ENCODE measurements at regions not wholly inside any gene's neighbourhood (a gene's known extent, or its start where the extent isn't known, plus 50 kb on each side); places are given as distances from the start of the nearest gene placed in this dataset.

DNA sequence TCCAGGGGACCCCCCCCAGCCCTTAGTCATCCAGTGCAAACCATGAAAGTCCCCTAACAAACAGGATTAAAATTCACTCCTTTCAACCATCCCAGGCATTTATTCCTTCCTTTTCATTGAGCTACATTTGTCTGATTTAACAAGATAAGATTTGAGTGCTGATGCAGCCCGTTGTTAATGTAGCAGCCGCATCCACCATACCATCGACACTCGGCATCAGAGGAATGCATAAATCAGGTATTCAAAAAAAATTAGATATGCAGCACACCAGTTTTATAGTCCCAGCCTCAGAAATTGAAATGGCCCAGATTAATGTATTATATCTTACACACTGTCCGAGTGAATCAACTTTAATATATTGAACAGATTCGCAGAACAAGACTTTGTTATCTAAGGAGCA, 676.5 kb upstream of the FANCL start:
- no peak for DNase-seq

DNA sequence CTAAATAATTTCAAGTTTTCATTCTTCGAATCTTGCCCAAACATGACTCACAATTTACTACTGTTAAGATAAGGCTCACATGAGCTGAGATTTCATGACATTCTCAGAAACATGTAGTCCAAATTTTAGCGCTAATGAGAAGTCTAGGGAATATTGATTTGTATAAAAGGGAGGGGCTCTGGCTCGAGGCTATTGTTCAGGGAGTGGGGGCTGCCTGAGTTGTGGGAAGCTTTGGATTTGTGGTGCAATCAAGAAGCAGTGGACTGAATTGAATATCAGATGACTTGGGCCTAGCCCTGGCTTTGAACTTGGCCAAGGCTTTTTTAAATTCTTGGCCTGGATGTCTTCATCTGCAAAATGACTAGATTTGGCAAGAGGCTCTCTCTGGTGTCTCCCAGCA, 674.9 kb upstream of the FANCL start:
- DNase-seq = no peak

DNA sequence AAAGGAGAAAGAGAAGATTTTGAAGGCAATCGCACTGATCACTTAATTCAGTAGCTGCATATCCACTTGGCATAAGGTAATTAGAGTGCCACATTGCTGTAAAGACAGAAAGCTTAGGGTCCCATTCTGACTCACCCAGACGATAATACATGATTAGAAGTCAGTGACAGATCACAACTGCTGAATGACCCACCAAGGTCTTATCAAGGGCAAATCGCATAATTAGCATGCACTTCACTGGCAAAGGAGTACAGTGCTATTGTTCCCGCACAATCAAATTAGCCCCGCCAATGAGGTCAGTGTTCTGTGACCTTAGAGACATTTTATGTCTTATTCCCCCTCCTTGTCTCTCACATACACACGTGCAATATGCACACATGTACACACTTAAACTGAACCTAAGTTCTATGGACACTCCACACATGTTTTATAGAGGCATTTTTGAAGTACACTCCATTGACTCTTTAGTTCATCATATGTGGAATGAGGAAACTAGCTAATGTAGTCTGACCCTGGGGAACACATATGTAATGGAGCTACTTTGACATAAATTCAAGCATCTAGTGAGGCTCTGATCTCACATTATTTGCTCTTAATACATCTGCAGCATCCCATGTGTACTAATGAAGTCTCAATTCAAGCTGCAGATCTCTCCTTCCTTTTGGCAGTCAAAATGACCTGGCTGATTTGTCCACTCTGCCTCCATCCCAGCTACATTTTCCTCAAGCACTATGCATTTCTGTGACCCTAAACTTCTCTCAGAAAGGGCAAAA, 673.8 kb upstream of the FANCL start:
- DNase-seq = no peak

DNA sequence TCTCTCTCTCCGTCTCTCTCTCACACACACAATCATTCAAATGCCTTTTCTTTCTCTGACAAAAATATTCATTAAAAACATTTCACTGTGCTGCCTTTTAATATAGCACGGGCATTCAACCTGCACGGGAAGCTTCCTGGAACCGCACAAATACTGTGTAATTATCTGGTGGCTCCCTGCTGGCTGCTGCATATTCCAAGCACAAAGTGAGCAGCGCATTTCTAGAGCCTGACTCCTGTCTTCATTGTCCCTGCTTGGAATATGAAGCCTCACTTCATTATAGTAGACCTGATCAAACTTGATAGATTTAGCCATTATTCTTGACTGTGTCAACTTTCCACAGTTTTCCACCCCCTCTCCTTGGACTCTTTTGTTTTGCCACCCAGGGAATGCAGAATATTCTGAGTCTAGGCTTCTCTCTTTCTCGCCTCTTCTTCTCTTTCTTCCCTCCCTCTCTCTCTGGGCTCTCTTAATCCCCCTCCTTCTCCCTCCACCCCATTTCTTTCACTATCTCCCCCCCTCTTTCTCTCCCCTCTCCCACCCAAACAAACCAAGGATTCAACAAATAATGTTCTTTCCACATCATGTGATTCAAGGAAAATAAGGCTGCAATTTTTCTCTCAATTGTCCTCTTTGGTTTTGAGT, 672.1 kb upstream of the FANCL start:
- DNase-seq = no peak

DNA sequence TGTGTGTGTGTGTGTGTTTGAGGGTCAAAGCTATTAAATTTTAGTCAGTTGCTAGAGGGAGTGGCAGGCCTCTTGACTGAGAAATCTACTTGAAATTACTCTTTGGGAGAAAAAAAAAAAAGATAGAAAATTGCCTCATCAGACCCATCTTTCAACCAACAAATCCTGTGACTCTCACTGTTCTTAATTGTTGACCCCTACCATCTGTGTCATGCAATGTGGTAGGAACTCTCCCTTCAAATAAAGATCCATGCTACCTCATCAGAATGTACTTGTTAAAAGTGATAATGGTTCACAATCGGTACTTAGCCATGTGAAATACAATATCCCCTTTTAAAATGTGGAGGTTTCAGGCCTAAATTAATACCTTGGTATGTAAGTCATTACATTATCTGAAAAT, 670.8 kb upstream of the FANCL start:
- no peak for DNase-seq

DNA sequence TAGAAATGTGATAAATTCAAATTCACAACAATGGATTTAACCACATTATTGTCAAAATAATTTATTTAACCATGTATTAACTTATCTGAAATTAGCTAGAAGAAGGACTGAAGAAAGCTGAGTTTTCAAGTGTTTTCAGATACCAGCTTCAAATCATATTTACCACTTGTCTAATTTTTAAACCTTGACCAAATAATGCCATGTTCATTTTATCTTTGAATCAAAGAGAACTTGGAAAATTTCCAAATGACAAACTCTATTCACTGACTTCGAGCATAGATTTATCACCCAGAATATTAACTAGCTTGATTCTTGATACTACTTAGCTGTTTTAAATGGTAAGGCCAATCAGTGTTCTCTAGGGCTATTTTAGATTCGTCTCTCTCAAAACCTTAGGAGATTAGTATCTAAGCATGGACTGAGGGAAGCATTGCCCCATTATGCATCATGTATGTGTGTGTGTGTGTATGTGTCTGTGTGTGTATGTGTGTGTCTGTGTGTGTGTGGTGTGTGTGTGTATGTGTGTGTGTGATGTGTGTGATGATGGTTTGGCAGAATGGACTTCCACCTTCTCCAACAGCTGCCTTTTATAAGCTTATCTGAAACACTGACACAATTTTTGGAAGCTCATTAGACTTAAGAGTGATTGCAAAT, 667.5 kb upstream of the FANCL start:
- no peak for DNase-seq

DNA sequence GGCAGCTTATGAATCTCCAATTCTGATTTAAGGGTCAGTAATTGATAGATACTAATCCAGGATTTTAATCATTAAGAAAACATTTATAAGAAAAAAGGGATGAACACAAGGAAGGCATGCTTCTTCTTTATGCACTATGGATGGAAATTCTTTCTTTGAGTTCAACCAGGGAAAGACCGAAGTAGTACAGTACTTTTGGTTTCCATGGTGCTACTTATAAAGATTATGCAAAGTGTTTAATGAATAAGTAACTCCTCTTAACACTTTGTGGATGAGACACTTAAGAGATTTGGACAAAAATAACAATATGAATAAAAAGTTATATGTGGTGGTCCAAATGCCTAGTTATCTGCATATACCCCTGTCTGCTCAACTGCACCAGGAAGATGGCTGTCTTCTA, 666.5 kb upstream of the FANCL start:
- DNase-seq = no peak

DNA sequence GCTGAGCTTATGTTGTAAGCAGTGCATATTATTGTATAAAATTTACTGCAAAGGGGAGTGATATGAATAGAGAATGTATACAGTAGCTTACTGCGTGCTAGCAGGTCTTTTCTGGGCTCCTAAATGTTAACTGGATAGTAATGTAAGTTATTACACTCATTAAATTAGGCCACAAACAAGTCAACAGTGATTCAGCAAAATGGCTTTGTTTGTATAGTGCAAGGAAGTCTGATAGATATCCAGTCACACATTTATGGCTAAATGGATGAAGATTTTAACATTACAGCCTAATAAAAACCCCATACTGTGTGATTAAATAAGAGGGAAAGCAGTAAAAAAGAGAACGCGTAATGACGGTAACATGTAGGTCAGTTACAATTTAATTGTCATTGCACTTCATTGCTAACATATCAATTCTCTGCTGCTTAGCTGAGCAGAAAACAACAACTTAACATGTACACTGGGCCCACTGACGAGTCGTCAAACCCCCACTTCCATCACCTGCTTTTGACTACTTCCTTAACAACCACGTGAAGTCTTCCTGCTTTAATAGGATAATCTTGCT, 665.0 kb upstream of the FANCL start:
- DNase-seq = no peak

DNA sequence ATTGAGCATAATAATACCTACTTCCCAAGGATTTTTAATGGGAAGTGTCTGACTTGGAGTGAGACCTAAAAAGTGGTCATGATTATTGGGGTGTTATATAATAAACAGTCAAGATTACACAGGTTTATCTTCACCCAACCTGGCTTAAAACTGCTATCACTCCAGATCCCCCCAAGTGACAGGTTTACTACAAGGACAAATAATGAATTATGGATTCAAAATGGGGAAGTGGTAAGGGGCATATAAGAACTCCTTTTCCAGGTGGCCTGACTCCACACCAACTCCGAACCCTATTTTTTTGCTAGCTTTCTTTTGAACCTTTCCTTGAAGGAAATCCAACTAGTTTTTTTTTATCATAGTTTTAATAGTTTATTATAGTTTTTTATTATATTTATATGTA, 663.0 kb upstream of the FANCL start:
- DNase-seq = no peak

DNA sequence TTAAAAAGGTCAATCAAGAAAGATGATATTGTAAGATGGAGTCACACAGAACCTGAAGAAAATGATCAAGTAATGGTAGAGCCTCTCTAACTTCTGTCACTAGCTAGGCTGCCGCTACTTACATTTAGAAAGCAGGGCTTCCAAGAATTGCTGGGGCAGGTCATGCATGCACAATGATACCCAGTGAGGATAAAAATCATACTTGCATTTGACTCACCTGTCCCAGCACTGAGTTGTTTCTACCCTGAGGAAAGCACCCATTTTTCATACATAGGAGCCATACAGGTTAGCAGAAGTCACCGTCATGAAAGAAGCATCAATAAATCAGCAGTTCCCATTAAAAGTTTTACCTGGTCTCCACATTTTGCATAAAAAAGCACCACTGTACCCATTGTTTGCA, 662.3 kb upstream of the FANCL start:
- no peak for DNase-seq

DNA sequence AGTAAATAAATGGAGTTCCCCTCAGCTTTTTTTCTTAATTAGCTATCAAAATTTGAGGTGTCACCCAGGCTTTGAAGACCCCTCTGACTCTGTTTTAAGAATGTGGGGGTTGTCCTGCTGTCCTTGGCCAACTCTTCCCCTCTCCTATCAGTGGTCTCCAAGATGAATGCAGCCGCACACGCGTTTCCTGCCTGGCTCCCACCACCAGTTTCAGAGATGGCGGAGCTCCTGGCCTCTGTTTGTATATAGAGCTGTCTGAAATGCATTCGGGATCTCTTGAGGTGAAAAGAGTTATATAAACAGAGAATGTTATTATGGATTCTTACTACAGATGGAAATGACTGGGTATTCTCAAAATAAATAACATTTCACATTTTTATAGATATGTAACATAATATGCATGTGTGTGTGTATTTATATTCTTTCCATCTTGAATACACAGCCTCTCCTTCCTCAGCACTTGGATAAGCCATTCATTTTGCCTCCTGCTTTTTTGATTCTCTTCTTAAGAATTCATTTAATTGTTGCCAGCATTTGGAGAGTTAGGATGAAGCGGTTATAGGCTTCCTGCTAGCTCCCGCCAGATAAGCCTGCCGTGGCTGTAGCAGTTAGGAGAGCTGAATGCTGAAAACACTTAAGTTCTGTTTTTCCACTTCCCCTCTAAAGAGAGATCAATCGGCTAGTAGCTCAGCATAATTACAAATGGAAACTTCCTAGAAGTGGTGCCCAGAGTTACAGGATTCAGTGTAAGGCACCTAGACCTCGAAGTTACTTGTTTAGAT, 659.3 kb upstream of the FANCL start:
- no peak for DNase-seq

DNA sequence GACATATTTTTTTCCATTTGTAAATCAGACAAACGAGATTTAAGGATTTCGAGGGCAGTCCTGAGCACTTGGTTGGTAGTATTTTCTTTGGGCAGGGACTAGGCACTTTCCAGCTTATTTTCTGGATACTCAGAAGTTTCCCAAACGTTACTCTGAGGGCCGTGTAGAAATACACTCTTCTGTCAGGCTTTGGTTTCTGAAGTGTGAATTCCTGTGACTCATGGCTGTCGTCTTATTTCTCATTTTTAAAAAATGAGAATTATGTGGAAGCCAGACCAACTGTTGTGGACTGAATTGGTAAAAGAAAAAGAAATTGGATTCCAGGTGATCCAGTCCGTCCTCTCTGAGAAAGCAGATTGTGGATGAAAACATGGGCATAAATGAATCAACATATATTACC, 658.6 kb upstream of the FANCL start:
- DNase-seq = no peak

DNA sequence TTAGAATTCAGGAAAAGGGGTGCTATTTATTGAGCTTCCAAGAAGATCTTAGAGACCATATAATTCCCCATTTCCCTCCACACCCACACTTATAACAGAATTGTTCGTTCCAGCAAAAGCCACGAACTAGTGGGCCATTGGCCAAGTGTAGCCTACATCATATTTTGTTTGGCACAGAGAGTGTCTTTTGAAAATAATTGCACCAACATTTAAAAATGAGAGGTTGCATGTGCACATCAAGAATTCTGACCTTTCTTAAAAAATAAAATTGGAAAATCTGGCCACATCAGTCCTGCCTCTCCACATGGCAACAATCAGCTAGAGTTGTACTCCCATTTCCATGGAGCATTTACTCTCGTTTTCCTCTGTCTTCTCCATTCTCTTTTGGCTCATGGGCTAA, 655.5 kb upstream of the FANCL start:
- DNase-seq = no peak

DNA sequence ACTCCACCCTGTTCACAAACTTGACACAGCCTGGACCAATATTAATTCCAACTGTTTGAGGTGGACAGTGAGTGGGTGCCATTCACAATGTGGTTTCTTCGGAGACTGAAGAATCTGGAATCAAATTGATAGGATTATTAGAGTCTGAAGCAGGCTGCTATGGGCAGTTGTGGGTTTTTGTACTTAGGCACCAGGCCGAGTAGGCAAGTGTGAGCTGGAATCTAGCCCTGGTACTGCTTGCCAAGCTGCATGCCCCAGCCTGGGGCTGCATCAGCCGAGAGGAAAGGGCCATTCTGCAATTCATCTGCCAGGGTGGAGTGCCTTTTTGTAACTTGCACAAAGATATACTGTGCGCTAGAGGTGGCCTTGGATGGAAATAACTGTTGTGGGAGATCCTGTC, 654.7 kb upstream of the FANCL start:
- DNase-seq = no peak

DNA sequence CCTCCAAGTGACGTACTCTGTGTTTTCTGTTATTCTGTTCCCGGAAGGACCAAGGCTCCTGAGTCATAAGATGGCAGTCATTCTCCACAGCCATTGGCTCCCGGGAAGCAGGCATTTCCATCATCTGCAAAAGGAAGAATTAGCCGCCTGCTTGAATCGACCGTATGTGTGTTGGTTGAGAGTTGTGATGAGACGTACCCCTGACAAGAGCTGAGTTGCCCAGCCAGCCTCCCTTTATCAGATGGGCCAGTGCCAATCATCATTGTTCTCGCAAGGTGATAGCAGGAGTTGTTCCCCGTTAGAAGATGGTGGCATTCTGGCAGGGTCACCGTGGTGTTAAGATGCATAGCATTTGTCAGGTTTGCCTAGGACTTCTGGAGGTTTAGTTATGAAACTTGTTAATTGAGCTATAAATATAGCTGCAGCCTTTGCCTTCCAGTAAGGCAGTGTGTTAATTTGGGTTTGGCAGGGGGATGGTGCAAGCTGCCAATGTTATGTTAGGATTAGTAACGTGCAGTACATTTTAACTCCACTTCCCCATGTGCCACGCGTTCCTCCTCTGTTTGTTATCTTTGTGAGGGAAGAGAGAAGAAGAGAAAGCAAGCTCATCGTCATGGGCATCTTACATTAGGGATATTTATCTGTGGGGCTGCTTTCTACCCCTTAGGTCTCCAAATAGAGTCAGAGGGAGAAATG, 652.7 kb upstream of the FANCL start:
- no peak for DNase-seq

DNA sequence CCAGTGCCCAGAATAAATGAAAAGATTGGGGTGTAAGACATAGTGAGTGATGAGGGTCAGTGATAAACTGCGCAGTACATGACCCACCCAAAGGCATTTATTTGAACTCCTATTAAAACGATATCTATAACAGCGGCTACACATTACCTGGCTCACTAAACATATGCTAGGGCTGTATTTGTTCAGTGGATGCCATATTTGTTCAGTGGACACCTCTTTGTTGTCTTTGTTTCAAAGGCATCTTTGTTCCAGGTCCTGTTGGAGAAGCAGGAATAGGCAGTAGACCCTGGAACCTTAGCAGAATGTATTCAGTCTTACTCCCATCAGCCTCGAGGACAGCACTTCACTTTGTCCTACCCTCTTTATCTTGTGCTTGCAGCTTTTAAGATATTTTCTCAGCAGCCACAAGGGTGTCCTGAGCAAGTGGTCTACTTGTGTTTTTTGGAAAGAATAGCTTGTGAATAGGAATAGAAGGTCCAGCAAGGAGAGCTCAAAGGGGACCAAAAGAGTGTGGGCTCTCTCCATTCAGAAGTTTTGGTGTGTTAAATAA, 650.8 kb upstream of the FANCL start:
- no peak for DNase-seq

DNA sequence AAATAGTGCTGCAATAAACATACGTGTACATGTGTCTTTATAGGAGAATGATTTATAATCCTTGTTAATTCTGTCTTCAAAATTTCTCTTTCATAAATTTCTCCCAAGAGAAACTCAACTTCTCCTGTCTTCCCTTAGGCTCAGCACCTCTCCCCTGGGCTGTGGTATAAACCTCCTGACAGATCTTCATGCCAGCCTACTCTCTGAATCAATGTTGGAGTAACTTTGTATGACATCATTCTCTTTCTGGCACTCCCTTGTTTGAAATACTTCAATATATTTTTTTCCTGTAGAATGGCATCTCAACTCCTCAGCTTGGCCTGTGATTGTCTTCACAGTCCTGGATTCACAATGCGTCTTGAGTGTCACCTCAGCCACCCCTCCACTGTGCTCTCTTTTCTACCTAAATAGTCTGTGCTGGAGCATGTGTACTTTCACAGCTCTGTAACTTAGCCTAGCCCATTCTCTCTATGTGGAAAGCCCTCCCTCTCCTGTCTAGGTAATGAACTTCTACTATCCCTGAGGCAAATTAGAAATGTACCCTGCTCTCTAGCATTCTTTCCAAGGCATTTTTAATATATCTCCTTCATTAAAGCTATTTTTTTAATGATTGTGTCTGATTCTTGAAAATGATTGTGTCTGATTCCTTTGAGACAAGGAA, 649.9 kb upstream of the FANCL start:
- no peak for DNase-seq

DNA sequence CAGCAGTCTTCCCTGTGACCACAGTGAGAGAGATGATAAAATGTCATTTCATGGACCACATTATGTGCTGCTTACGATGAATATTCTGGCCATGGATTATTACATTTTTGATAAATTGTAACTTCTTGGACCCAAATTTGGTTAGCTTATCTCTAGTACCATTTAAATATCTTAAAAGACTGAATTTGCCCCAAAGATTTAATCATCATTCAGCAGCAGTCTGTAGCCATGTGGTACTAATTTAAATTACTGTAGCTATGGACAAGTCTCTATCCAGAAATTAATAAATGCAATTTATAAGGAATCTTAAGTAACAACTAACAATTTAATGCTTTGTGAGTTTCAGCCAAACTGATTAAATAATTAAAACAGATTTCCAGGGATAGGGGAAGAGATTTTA, 644.9 kb upstream of the FANCL start:
- no peak for DNase-seq

DNA sequence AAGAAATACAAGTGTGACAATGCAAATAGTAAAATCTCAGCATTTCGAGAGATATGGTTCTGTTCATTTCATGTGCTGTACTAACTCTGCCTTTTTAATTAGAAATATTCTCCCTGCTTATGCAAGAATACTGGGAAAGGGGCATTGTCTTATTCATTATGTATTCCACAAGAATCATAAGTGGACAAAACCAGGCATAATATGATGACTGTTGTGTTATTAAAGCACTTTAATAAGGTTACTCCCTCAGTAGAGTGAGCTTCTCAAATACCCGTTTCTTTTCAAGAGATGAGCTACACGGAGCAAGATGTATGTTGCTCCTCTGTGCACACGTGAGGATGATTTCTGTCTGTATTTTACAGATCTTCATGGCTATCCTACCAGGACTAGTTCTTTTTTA, 638.7 kb upstream of the FANCL start:
- DNase-seq = no peak

DNA sequence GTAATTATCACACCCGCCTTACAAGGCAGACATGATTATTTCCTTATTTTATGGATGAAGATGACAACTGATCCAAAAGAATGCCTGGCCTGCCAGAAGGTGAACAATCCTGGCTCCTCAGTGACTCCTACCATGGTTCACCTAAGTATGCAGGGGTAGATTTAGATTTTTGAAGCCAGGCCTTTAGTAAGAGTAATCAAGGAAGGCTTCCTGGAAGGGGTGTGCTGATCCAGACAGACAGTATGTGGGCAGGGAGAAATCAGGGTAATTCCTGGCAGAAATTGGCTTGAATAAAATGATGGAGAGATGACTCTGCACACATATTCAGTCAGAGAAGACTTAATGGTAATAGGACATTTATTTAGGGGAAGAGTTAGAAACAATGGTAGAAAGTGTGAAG, 637.7 kb upstream of the FANCL start:
- no peak for DNase-seq

DNA sequence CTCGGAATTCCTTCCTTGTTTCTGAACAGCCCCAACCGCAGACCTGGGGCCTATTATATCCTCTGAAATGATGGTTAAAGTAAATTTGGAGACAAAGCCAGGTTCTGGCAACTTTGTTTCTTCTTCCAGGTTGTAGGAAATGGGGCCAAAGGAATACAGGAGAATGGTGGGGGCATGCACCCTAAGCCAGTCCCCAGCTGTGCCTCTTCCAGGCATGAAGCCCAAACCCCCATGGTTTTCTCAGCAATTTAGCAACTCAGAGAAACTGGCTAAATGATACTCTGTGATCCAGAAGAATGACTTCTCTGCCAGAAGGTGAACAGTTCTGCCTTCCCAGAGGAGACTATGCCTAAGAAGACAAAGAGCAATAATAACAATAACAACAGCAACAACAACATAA, 635.0 kb upstream of the FANCL start:
- no peak for DNase-seq

DNA sequence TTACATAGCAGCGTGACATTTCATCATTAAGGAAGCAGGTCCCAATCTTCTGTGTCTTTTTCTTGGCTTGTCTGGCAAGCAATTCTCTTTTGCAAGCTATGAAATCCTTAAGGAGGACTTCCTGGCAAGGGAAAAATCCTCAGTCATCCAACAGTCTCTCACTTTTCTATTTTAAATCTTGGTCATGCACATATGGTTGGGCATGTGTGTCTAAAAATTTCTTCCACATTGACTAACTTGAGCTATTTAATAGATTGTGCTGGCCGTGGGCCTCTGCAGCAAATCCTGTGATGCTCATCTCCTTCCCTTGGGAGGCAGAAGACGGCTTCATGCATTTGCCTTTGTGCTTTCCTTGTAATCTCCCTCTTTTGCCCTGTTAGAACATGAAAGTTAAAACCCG, 634.3 kb upstream of the FANCL start:
- no peak for DNase-seq
